Brain microvascular endothelial cell (primary cell): ENCODE measurements at regions not wholly inside any gene's neighbourhood (a gene's known extent, or its start where the extent isn't known, plus 50 kb on each side); places are given as distances from the start of the nearest gene placed in this dataset.
"Not testable (repeated sequence)": the region's sequence is repeated elsewhere in the genome, so short reads cannot be mapped to it uniquely, and the experiment has no call there.

Experiments used
- DNase-seq: peaks from one replicate; pipeline ENCODE4 v3.0.0-alpha.2; 2020
- H3K27ac ChIP-seq: fragments of 250-450 bp; sonication (Bioruptor Pico); 2 replicates; pipeline ENCODE4 v1.5.1; 2020; ENCODE audit warnings: mild to moderate bottlenecking, moderate library complexity
- H3K27me3 ChIP-seq: fragments of 250-450 bp; sonication (Bioruptor Pico); replicated peaks from 2 replicates; pipeline ENCODE4 v1.5.1; 2020; ENCODE audit warnings: mild to moderate bottlenecking
- H3K36me3 ChIP-seq: fragments of 250-450 bp; sonication (Bioruptor Pico); replicated peaks from 2 replicates; pipeline ENCODE4 v1.5.1; 2020; ENCODE audit warnings: mild to moderate bottlenecking
- H3K4me3 ChIP-seq: 2 replicates; pipeline ENCODE4 v1.5.1; 2011; ENCODE audit warnings: low read depth, mild to moderate bottlenecking, control low read depth, low read length, moderate library complexity
- CTCF ChIP-seq: IDR thresholded peaks from 2 replicates; pipeline ENCODE4 v1.5.1; 2011; ENCODE audit warnings: low read depth, mild to moderate bottlenecking, moderate library complexity, low read length, control low read depth, inconsistent platforms; ENCODE audit errors: missing control alignments
- in situ Hi-C: cut with HindIII; loops from 2 replicates; pipeline ENCODE4 v1.10.0; 2017; ENCODE audit warnings: low sequenced_read_pairs, low pct_ligation_motif_present

DNA sequence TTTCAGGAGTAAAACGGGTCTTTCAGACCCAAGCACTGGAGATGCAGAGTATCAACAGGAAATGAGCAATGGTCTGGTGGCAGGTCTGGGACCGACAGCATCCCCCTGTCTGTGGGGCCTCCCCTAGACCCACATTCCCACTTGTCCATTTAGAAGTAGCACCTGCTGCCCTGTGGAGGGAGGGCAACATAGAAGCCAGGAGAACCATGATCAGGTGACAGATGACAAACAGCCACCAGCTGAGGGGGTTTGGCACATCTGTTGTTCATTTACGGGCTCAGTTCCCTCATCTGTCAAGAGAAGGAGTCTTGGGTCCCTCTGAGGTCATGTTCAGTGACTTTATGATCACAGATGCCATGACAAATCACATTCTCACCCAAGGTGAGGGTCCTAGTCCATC lies 77.9 kb upstream of the SLC66A3 start:
- Histone ChIP-seq H3K36me3 (no peaks in the 10 kb centered on the region), H3K27ac (no peak overlapping the region), H3K27me3 (no peaks in the 10 kb centered on the region), H3K4me3 (no peak overlapping the region)
- no peak for TF ChIP-seq CTCF
- no peak for DNase-seq
- in situ Hi-C loops: no loop called here

DNA sequence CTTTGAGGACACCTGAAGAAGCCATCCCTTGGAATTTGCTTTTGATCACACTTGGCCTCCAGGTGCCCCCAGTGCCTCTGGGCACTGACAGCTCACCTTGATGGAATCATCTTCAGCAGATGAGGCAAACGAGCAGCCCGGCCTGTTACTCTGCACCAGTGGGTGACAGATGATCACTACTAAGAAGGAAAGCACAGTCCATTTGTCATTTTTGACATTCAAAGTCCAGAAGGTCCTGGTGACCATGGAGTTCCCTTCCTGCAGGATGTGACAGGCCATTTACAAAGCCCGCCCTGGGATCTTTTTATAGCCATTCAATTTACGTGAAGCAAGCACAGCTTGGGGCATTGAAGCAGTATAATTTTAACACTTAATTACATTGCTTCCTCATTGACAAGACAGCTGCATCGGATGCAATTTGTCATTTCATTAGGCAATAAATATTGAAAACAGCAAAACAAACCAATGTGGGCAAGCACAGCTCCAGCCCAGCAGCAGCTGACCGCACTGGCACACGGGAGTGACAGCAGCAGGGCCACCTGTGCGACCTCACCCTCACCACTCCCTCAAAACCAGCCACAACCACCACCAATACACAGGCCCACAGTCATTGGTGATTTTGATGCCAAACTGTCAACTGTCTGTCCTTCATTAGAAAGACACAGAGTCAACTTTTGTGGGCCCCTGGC lies 76.0 kb upstream of the SLC66A3 start:
- Histone ChIP-seq H3K27me3 (no peaks in the 10 kb centered on the region), H3K27ac (no peak overlapping the region), H3K4me3 (no peak overlapping the region), H3K36me3 (no peaks in the 10 kb centered on the region)
- TF ChIP-seq CTCF: no peak
- in situ Hi-C loops: no loop called here
- DNase-seq: no peak

GRCh38 chr2:11080253-11081115 lies 74.8 kb upstream of the SLC66A3 start:
- Histone ChIP-seq H3K36me3 (no peaks in the 10 kb centered on the region), H3K27me3 (no peaks in the 10 kb centered on the region), H3K4me3 (no peak overlapping the region), H3K27ac (no peak overlapping the region)
- in situ Hi-C loops: no loop called here
- DNase-seq: no peak
- no peak for TF ChIP-seq CTCF

DNA sequence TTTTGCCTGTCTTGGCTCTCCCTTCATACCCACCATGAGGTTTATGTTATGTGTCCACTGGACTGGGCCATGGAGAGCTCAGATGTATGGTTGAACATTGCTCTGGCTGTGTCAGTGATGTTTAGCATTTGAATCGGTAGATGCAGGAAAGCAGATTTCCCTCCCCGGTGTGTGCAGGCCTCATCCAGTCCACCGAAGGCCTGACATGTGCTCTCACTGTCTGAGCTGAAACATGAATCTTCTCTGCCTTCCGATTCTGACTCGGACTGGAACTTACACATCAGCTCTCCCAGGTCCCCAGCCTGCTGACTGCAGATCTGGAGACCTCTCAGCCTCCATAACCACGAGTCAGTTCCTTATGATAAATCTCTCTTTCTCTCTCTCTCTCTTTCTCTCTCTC lies 72.4 kb upstream of the SLC66A3 start:
- no peaks in the 10 kb centered on the region for H3K27me3 ChIP-seq
- DNase-seq: no peak
- H3K4me3 ChIP-seq: no peak overlapping the region
- TF ChIP-seq CTCF: no peak
- no peaks in the 10 kb centered on the region for H3K36me3 ChIP-seq
- no peak overlapping the region for H3K27ac ChIP-seq
- in situ Hi-C loops: no loop called here

DNA sequence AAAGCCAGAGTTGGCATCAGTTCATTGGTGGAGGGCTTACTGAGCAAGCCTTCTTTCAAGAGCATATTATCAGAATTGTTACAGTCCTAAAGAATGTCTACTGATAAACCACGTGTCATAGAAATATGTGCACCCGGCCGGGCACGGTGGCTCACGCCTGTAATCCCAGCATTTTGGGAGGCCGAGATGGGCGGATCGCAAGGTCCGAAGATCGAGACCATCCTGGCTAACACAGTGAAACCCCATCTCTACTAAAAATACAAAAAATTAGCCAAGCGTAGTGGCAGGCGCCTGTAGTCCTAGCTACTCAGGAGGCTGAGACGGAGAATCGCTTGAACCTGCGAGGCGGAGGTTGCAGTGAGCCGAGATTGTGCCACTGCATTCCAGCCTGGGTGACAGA lies 66.4 kb upstream of the SLC66A3 start:
- H3K36me3 ChIP-seq, H3K27me3 ChIP-seq, DNase-seq, in situ Hi-C loops, H3K27ac ChIP-seq, H3K4me3 ChIP-seq: not testable (repeated sequence)

DNA sequence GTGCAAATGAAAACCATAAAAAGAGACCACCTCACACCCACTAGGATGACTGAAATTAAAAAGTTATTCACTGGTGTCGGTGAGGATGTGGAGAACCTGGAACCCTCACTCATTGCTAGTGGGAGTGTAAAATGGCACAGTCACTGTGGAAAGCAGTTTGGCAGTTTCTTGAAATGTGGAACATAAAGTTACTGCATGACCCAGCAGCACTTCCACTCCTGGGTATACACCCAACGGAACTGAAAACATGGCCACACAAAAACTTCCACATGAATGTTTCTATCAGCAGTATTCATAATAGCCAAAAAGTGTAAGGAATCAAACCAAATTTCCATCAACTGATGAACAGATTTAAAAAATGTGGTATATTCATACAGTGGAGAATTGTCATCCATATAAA lies 65.1 kb upstream of the SLC66A3 start:
- TF ChIP-seq CTCF: no peak
- Histone ChIP-seq H3K27ac (no peak overlapping the region), H3K36me3 (no peaks in the 10 kb centered on the region), H3K4me3 (no peak overlapping the region), H3K27me3 (no peaks in the 10 kb centered on the region)
- no peak for DNase-seq
- in situ Hi-C loops: no loop called here
